ENCODE measurements at regions not wholly inside any gene's neighbourhood (a gene's known extent, or its start where the extent isn't known, plus 50 kb on each side); places are given as distances from the start of the nearest gene placed in this dataset.

GRCh38 chr3:110859993-110860392, 211.6 kb upstream of the NECTIN3 start:
- WGBS (ENCODE audit: extremely low coverage, insufficient read length, low lambda C conversion rate): no CpG with 5 or more reads among the region's 4 CpGs
- H3K56ac ChIP-seq (ENCODE audit: insufficient read length, low read depth, low read length): no peak overlapping the region
- H2BK120ac ChIP-seq (ENCODE audit: low read depth, low read length, poor library complexity, severe bottlenecking): no peak overlapping the region
- no peak overlapping the region for H3K14ac ChIP-seq (ENCODE audit: insufficient read depth, low read length)
- no peaks in the 10 kb centered on the region for H3K79me1 ChIP-seq (ENCODE audit: insufficient read depth, low read depth, low read length, poor library complexity, severe bottlenecking)
- no peak overlapping the region for H4K5ac ChIP-seq (ENCODE audit: insufficient read length, low read depth, low read length)
- H4K20me1 ChIP-seq (ENCODE audit: control insufficient read depth, insufficient read depth, insufficient read length): no peaks in the 10 kb centered on the region
- no peak for TF ChIP-seq CTCF (conservative IDR thresholded peaks at IDR 0.05)
- no peaks in the 10 kb centered on the region for H3K36me3 Mint-ChIP-seq (ENCODE audit: insufficient read depth in 1 of 3, low read depth in 3 of 3)
- H3K4me2 ChIP-seq (ENCODE audit: insufficient read depth, insufficient read length, low read length): no peak overlapping the region
- no peaks in the 10 kb centered on the region for H3K27me3 Mint-ChIP-seq (ENCODE audit: low read depth)
- no peak overlapping the region for H4K8ac ChIP-seq (replicated peaks; ENCODE audit: insufficient read length, low read depth, low read length)
- no peak overlapping the region for H3T11ph ChIP-seq (ENCODE audit: low read length)
- H2BK12ac ChIP-seq (ENCODE audit: insufficient read length, low read depth, low read length): no peak overlapping the region
- no peak overlapping the region for H2BK15ac ChIP-seq (ENCODE audit: low read depth, low read length)
- H3K27ac ChIP-seq (ENCODE audit: insufficient read length, low read depth, low read length): no peak overlapping the region
- H3K27ac Mint-ChIP-seq: peak overlapping the region in 1 of 3 experiments; percentile 12; a peak in 1 of 7 replicates
- no peaks in the 10 kb centered on the region for H3K79me2 ChIP-seq (ENCODE audit: insufficient read depth, low read length)
- H3K4me1 ChIP-seq (ENCODE audit: insufficient read depth, low read length): no peaks in the 10 kb centered on the region
- H3K4ac ChIP-seq (ENCODE audit: low read depth, low read length): no peak overlapping the region
- H3K9me3 Mint-ChIP-seq: no peaks in the 10 kb centered on the region
- no peak overlapping the region for H3K18ac ChIP-seq (ENCODE audit: insufficient read length, low read depth, low read length)
- no peak overlapping the region for H3K23ac ChIP-seq (ENCODE audit: insufficient read length, low read depth, low read length)
- no peak overlapping the region for H3K4me3 Mint-ChIP-seq
- H3K4me1 Mint-ChIP-seq: no peaks in the 10 kb centered on the region
- H2BK5ac ChIP-seq (ENCODE audit: insufficient read length, low read length): no peak overlapping the region
- no peak for DNase-seq
- no peak overlapping the region for H3K9ac ChIP-seq (ENCODE audit: extremely low read depth, insufficient read length, low read length)
- H3K27me3 ChIP-seq (ENCODE audit: insufficient read depth, low read length): no peaks in the 10 kb centered on the region
- H3K9me3 ChIP-seq (ENCODE audit: control insufficient read depth, low read depth, low read length): no peaks in the 10 kb centered on the region
- no peak overlapping the region for H2AFZ ChIP-seq (ENCODE audit: low read length)
- H3K23me2 ChIP-seq (ENCODE audit: insufficient read length, low read depth, low read length, poor library complexity, severe bottlenecking): no peaks in the 10 kb centered on the region
- H4K91ac ChIP-seq (ENCODE audit: insufficient read length, low read depth, low read length): no peak overlapping the region
- no peak overlapping the region for H2BK20ac ChIP-seq (ENCODE audit: low read depth, low read length, poor library complexity, severe bottlenecking)
- H2AK5ac ChIP-seq (ENCODE audit: insufficient read length, low read length): no peak overlapping the region

All from H9 (cell line).